GM10266 (cell line): ENCODE measurements at regions not wholly inside any gene's neighbourhood (a gene's known extent, or its start where the extent isn't known, plus 50 kb on each side); places are given as distances from the start of the nearest gene placed in this dataset.

ENCODE experiments used
- DNase-seq: peaks from one replicate; pipeline ENCODE4 v3.0.0; 2012; ENCODE audit errors: extremely low spot score
- CTCF ChIP-seq: IDR thresholded peaks from 2 replicates; pipeline ENCODE4 v1.5.1; 2012; ENCODE audit warnings: mild to moderate bottlenecking, low read depth; ENCODE audit not compliant: control insufficient read depth, insufficient read depth; ENCODE audit errors: missing control alignments

- no peak for TF ChIP-seq CTCF
- DNase-seq: no peak
These were observed 512.4 kb downstream of the GALR1 start for GRCh38 chr18:77762014-77762413.

- no peak for TF ChIP-seq CTCF
These were observed 513.0 kb downstream of the GALR1 start for GRCh38 chr18:77762642-77763041.

GRCh38 chr18:77763530-77764145, 514.0 kb downstream of the GALR1 start:
- no peak for DNase-seq
- no peak for TF ChIP-seq CTCF

More at GRCh38 chr18:77762642-77763041, 513.0 kb downstream of the GALR1 start:
- DNase-seq: no peak

- DNase-seq: no peak
- peak; percentile 13 for TF ChIP-seq CTCF
These were observed 515.8 kb downstream of the GALR1 start for GRCh38 chr18:77765468-77765867.

DNA sequence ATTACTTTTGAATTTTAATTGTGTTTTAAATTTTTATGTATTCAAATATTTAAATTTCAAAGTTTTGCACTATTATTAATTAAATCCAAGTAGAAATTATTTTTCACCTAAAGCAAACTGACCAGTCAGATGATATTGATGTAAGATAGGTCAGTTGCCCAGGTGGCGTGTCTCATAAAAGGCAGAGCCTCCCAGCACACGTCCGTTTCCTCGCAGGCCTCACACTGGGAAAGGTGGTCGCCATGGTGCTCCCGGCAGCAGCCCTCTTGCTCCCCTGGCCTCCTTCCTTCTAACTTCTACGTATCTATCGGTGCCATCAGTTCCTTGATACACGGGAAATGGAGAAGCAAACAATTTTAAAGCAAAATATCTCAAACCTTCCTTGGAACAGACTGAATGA, 516.8 kb downstream of the GALR1 start:
- no peak for DNase-seq

GRCh38 chr18:77772177-77772576, 522.5 kb downstream of the GALR1 start:
- TF ChIP-seq CTCF: no peak
- no peak for DNase-seq

More for the DNA sequence above, 516.8 kb downstream of the GALR1 start:
- TF ChIP-seq CTCF: no peak

GRCh38 chr18:77776104-77776503, 526.5 kb downstream of the GALR1 start:
- TF ChIP-seq CTCF: no peak

More at GRCh38 chr18:77776104-77776503, 526.5 kb downstream of the GALR1 start:
- DNase-seq: no peak
